ENCODE measurements at regions not wholly inside any gene's neighbourhood (a gene's known extent, or its start where the extent isn't known, plus 50 kb on each side); places are given as distances from the start of the nearest gene placed in this dataset.

DNA sequence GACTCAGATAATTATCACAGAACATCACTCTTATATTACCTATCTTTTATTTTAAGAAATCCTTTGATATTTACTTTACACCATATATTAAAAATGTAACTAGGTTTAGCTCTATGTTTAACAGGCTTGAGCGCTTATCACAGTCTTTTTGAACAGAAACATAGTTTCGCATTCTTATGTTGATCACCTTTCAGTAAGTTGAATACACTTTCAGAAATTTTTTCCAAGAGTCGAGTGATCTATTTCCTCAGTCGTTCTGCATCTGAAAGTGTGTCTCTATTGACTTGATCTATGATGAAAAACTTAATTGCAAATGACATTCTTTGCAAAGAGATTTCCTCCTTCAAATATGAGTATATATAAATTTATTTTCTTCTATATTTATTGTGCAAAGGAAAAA is 516.6 kb upstream of the KCNMB2 start:
- Histone ChIP-seq H3K4me2 (ENCODE audit: insufficient read depth in 1 of 2, low read depth in 2 of 2, low read length in 2 of 2) (no peak overlapping the region), H2BK15ac (ENCODE audit: low read length) (no peak overlapping the region), H2BK12ac (ENCODE audit: low read depth, low read length) (no peak overlapping the region), H3K18ac (ENCODE audit: extremely low read depth, low read length) (no peak overlapping the region), H3K56ac (replicated peaks; ENCODE audit: insufficient read length, low read depth, low read length) (no peak overlapping the region), H3K27ac (ENCODE audit: low read depth, low read length) (no peak overlapping the region), H2BK120ac (replicated peaks; ENCODE audit: low read depth, low read length) (no peak overlapping the region), H2AFZ (ENCODE audit: low read length) (no peak overlapping the region), H3K23ac (ENCODE audit: insufficient read length) (no peak overlapping the region), H4K5ac (ENCODE audit: insufficient read length, low read depth, low read length) (no peak overlapping the region), H3K4ac (replicated peaks; ENCODE audit: insufficient read length, low read depth, low read length) (no peak overlapping the region), H3K23me2 (ENCODE audit: low read depth, low read length) (no peaks in the 10 kb centered on the region), H3K27me3 (replicated peaks in 1 of 4; ENCODE audit: control insufficient read depth in 3 of 4, extremely low read depth in 1 of 4, insufficient read depth in 3 of 4, low read length in 3 of 4) (no peaks in the 10 kb centered on the region), H2AK5ac (ENCODE audit: low read depth, low read length) (no peak overlapping the region), H3K36me3 (ENCODE audit: control insufficient read depth in 2 of 4, insufficient read depth in 4 of 4, low read length in 3 of 4) (no peaks in the 10 kb centered on the region), H3K79me1 (ENCODE audit: low read depth, low read length) (no peaks in the 10 kb centered on the region), H3K9me3 (ENCODE audit: insufficient read depth in 2 of 2, low read depth in 1 of 2, low read length in 1 of 2) (no peaks in the 10 kb centered on the region), H3K4me1 (replicated peaks in 1 of 4; ENCODE audit: control insufficient read depth in 3 of 4, insufficient read depth in 4 of 4, low read length in 3 of 4) (no peaks in the 10 kb centered on the region), H3K4me3 (ENCODE audit: extremely low read depth in 1 of 4, insufficient read depth in 2 of 4, low read depth in 3 of 4, low read length in 4 of 4) (no peak overlapping the region), H2BK20ac (ENCODE audit: low read length) (no peak overlapping the region), H3K79me2 (ENCODE audit: control insufficient read depth in 1 of 2, insufficient read depth in 2 of 2, low read length in 2 of 2) (no peaks in the 10 kb centered on the region), H3K14ac (ENCODE audit: insufficient read length) (no peak overlapping the region), H4K91ac (replicated peaks; ENCODE audit: insufficient read length, low read length) (no peak overlapping the region), H3K9ac (replicated peaks in 1 of 4; ENCODE audit: extremely low read depth in 1 of 4, low read depth in 3 of 4, low read length in 3 of 4) (no peak overlapping the region), H4K8ac (ENCODE audit: extremely low read depth, insufficient read depth, low read length) (no peak overlapping the region), H2BK5ac (ENCODE audit: low read depth, low read length) (no peak overlapping the region), H4K20me1 (replicated peaks in 1 of 2; ENCODE audit: control insufficient read depth in 1 of 2, insufficient read depth in 2 of 2, low read length in 2 of 2) (no peaks in the 10 kb centered on the region)
- ChIA-PET POLR2A (ENCODE audit: partially characterized antibody) (no interaction called here), CTCF (ENCODE audit: partially characterized antibody) (no interaction called here)
- no peak for TF ChIP-seq SIX5 (IDR thresholded peaks at IDR 0.05; ENCODE audit: low read depth, low read length)
- TF ChIP-seq, protein P1, sequence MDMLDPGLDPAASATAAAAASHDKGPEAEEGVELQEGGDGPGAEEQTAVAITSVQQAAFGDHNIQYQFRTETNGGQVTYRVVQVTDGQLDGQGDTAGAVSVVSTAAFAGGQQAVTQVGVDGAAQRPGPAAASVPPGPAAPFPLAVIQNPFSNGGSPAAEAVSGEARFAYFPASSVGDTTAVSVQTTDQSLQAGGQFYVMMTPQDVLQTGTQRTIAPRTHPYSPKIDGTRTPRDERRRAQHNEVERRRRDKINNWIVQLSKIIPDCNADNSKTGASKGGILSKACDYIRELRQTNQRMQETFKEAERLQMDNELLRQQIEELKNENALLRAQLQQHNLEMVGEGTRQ (IDR thresholded peaks at IDR 0.05; ENCODE audit: low read length), result no peak
- FAIRE-seq (no peak), DNase-seq (ENCODE audit: low read depth in 1 of 2, low spot score in 2 of 2) (no peak)
- 60% methylated on average over 4 of the region's 4 CpGs; no CpG with 5 or more reads in 1 of the 2 experiments for WGBS, 2 experiments (ENCODE audit: extremely low coverage in 1 of 2, insufficient coverage in 1 of 2, insufficient read length in 1 of 2, insufficient replicate concordance in 2 of 2, low coverage in 1 of 2, low lambda C conversion rate in 2 of 2, missing lambda C conversion rate in 1 of 2)
